PC-9 (cell line): ENCODE measurements at regions not wholly inside any gene's neighbourhood (a gene's known extent, or its start where the extent isn't known, plus 50 kb on each side); places are given as distances from the start of the nearest gene placed in this dataset.

Experiments used
- CTCF ChIP-seq: fragments of 200-600 bp; sonication (generic); conservative IDR thresholded peaks from 2 replicates; pipeline ENCODE4 v1.6.1; 2017; ENCODE audit warnings: mixed run types, antibody characterized with exemption, mild to moderate bottlenecking, moderate library complexity
- EZH2 ChIP-seq: fragments of 200-600 bp; sonication (generic); IDR thresholded peaks from 2 replicates; pipeline ENCODE4 v1.8.0; 2017; ENCODE audit warnings: antibody characterized with exemption, low read depth

GRCh38 chr13:110789871-110790270, 76.4 kb downstream of the ING1 start:
- TF ChIP-seq CTCF, result no peak
- no peak for TF ChIP-seq EZH2
